ENCODE measurements at regions not wholly inside any gene's neighbourhood (a gene's known extent, or its start where the extent isn't known, plus 50 kb on each side); places are given as distances from the start of the nearest gene placed in this dataset.

- Histone ChIP-seq H3K4me1 (ENCODE audit: control insufficient read depth, extremely low read depth, insufficient read depth, low read length) (no peaks in the 10 kb centered on the region), H3K4me2 (ENCODE audit: control insufficient read depth, extremely low read depth, insufficient read depth, low read depth, low read length) (no peak overlapping the region), H3K36me3 (ENCODE audit: control insufficient read depth in 2 of 2, extremely low read depth in 1 of 2, insufficient read depth in 2 of 2, low read length in 2 of 2) (no peaks in the 10 kb centered on the region), H3K27ac (ENCODE audit: control insufficient read depth, insufficient read depth, low read length) (no peak overlapping the region), H3K27me3 (ENCODE audit: control insufficient read depth, extremely low read depth, insufficient read depth, low read length) (no peaks in the 10 kb centered on the region), H3K79me2 (ENCODE audit: control insufficient read depth, insufficient read depth, low read length) (no peaks in the 10 kb centered on the region), H3K9me3 (ENCODE audit: control insufficient read depth, low read depth, low read length) (no peaks in the 10 kb centered on the region), H3K9ac (ENCODE audit: control insufficient read depth, extremely low read depth, insufficient read depth, low read length) (no peak overlapping the region), H4K20me1 (ENCODE audit: control insufficient read depth, extremely low read depth, insufficient read depth, low read length) (no peaks in the 10 kb centered on the region), H2AFZ (ENCODE audit: control insufficient read depth, low read length) (no peak overlapping the region), H3K9me1 (ENCODE audit: control insufficient read depth, extremely low read depth, insufficient read depth, low read length) (no peaks in the 10 kb centered on the region), H3K4me3 (ENCODE audit: control insufficient read depth in 2 of 3, extremely low read depth in 1 of 3, insufficient read depth in 2 of 3, low read depth in 1 of 3, low read length in 3 of 3) (no peak overlapping the region)
- FAIRE-seq: no peak
- dilution Hi-C loops (cut with MboI; ENCODE audit: extremely low pct_ligation_motif_present, low sequenced_read_pairs): no loop called here
- no peak for DNase-seq (ENCODE audit: low read depth, low spot score)
- TF ChIP-seq CTCF (optimal IDR thresholded peaks at IDR 0.05 in 1 of 3, IDR thresholded peaks at IDR 0.05 in 1 of 3, conservative IDR thresholded peaks at IDR 0.05 in 1 of 3; ENCODE audit: extremely low read depth in 1 of 3, insufficient read depth in 2 of 3, low read length in 3 of 3) (no peak), EZH2 (IDR thresholded peaks at IDR 0.05; ENCODE audit: low read length) (no peak)
These were observed 261.6 kb upstream of the MMADHC start for GRCh38 chr2:149849136-149849535.

- no peak overlapping the region for H3K4me2 ChIP-seq (ENCODE audit: control insufficient read depth, extremely low read depth, insufficient read depth, low read depth, low read length)
- dilution Hi-C loops (cut with MboI; ENCODE audit: extremely low pct_ligation_motif_present, low sequenced_read_pairs): no loop called here
These were observed 253.8 kb upstream of the MMADHC start for GRCh38 chr2:149841396-149841795.

More at GRCh38 chr2:149841396-149841795, 253.8 kb upstream of the MMADHC start:
- H3K9ac ChIP-seq (ENCODE audit: control insufficient read depth, extremely low read depth, insufficient read depth, low read length): no peak overlapping the region
- no peak overlapping the region for H3K4me3 ChIP-seq (ENCODE audit: control insufficient read depth in 2 of 3, extremely low read depth in 1 of 3, insufficient read depth in 2 of 3, low read depth in 1 of 3, low read length in 3 of 3)
- no peaks in the 10 kb centered on the region for H3K4me1 ChIP-seq (ENCODE audit: control insufficient read depth, extremely low read depth, insufficient read depth, low read length)
- no peaks in the 10 kb centered on the region for H3K79me2 ChIP-seq (ENCODE audit: control insufficient read depth, insufficient read depth, low read length)
- no peaks in the 10 kb centered on the region for H3K36me3 ChIP-seq (ENCODE audit: control insufficient read depth in 2 of 2, extremely low read depth in 1 of 2, insufficient read depth in 2 of 2, low read length in 2 of 2)
- DNase-seq (ENCODE audit: low read depth, low spot score) (no peak), FAIRE-seq (no peak)
- no peaks in the 10 kb centered on the region for H3K27me3 ChIP-seq (ENCODE audit: control insufficient read depth, extremely low read depth, insufficient read depth, low read length)
- no peaks in the 10 kb centered on the region for H3K9me1 ChIP-seq (ENCODE audit: control insufficient read depth, extremely low read depth, insufficient read depth, low read length)
- TF ChIP-seq CTCF (optimal IDR thresholded peaks at IDR 0.05 in 1 of 3, IDR thresholded peaks at IDR 0.05 in 1 of 3, conservative IDR thresholded peaks at IDR 0.05 in 1 of 3; ENCODE audit: extremely low read depth in 1 of 3, insufficient read depth in 2 of 3, low read length in 3 of 3) (no peak), EZH2 (IDR thresholded peaks at IDR 0.05; ENCODE audit: low read length) (no peak)
- H3K9me3 ChIP-seq (ENCODE audit: control insufficient read depth, low read depth, low read length): no peaks in the 10 kb centered on the region
- H2AFZ ChIP-seq (ENCODE audit: control insufficient read depth, low read length): no peak overlapping the region
- no peak overlapping the region for H3K27ac ChIP-seq (ENCODE audit: control insufficient read depth, insufficient read depth, low read length)
- H4K20me1 ChIP-seq (ENCODE audit: control insufficient read depth, extremely low read depth, insufficient read depth, low read length): no peaks in the 10 kb centered on the region

Measured in keratinocyte (primary cell).